B cell (primary cell): ENCODE measurements at regions not wholly inside any gene's neighbourhood (a gene's known extent, or its start where the extent isn't known, plus 50 kb on each side); places are given as distances from the start of the nearest gene placed in this dataset.

ENCODE experiments used
- ATAC-seq: fragments of 200-7000 bp; cut with Tn5 transposase; one replicate; pipeline ENCODE4 v1.10.0; 2021; ENCODE audit warnings: low read depth, mild to moderate bottlenecking, moderate number of reproducible peaks, moderate library complexity
- CTCF ChIA-PET: fragments of 350-600 bp; sonication (Branson Sonifier 250); formaldehyde crosslinking; loops from one replicate; lab custom pipeline; 2021; ENCODE audit warnings: antibody characterized with exemption, inconsistent platforms; lab: Charles Lee
- POLR2A ChIA-PET: fragments of 350-600 bp; sonication (Branson Sonifier 250); formaldehyde crosslinking; loops from one replicate; lab custom pipeline; 2021; ENCODE audit warnings: antibody characterized with exemption; lab: Charles Lee
- DNase-seq: peaks from one replicate; pipeline ENCODE4 v3.0.0; 2013
- H2AFZ ChIP-seq: 2 replicates; pipeline ENCODE4 v1.6.1; 2012; ENCODE audit warnings: mild to moderate bottlenecking, low read depth, low read length; ENCODE audit not compliant: insufficient read depth, poor library complexity, severe bottlenecking
- H3K27ac ChIP-seq, 2 donors: 1 replicate in 1 of 2; 2 replicates in 1 of 2; pipeline ENCODE4 v1.5.1; 2012 to 2013; ENCODE audit warnings: low read length in 2 of 2, mild to moderate bottlenecking in 2 of 2, moderate library complexity in 1 of 2
- H3K27me3 ChIP-seq, 4 experiments: fragments of 200-600 bp in 1 of 4; sonication (generic) in 1 of 4; replicated peaks in 1 of 4; 1 replicate in 2 of 4; 2 replicates in 2 of 4; pipeline versions ENCODE4 v1.6.1 to v1.7.0; 2013 to 2016; ENCODE audit warnings: low read length in 3 of 4, mild to moderate bottlenecking in 2 of 4, mixed read lengths in 1 of 4, moderate library complexity in 1 of 4; ENCODE audit not compliant: insufficient read depth in 4 of 4, control insufficient read depth in 3 of 4; ENCODE audit errors: control extremely low read depth in 1 of 4
- H3K36me3 ChIP-seq, 2 experiments: replicated peaks in 1 of 2; 1 replicate in 1 of 2; 2 replicates in 1 of 2; pipeline versions ENCODE4 v1.6.1 to v1.7.1; 2013; ENCODE audit warnings: low read length in 1 of 2; ENCODE audit not compliant: insufficient read depth in 2 of 2, control insufficient read depth in 1 of 2; ENCODE audit errors: control extremely low read depth in 1 of 2, extremely low read depth in 1 of 2
- H3K4me1 ChIP-seq, 2 donors: fragments of 200-600 bp in 1 of 2; sonication (generic) in 1 of 2; 1 replicate in 1 of 2; 2 replicates in 1 of 2; pipeline versions ENCODE4 v1.5.1 to v1.6.1; 2013 to 2017; ENCODE audit warnings: low read length in 2 of 2; ENCODE audit not compliant: control insufficient read depth in 2 of 2, insufficient read depth in 2 of 2
- H3K4me2 ChIP-seq: replicated peaks from 2 replicates; pipeline ENCODE3; 2012; ENCODE audit warnings: mild to moderate bottlenecking, low read depth, low read length; ENCODE audit not compliant: poor library complexity, severe bottlenecking
- H3K4me3 ChIP-seq, 5 experiments: fragments of 200-600 bp in 1 of 5; sonication (generic) in 1 of 5; 1 replicate in 3 of 5; 2 replicates in 2 of 5; pipeline versions ENCODE4 v1.5.1 to v1.7.0; 2011 to 2016; ENCODE audit warnings: low read length in 4 of 5, mild to moderate bottlenecking in 4 of 5, low read depth in 2 of 5, control low read depth in 1 of 5, moderate library complexity in 1 of 5; ENCODE audit not compliant: insufficient read depth in 1 of 5; ENCODE audit errors: control extremely low read depth in 1 of 5, extremely low read depth in 1 of 5
- H3K79me2 ChIP-seq: fragments of 200-600 bp; sonication (generic); one replicate; pipeline ENCODE4 v1.6.0; 2016; ENCODE audit warnings: low read length; ENCODE audit not compliant: control insufficient read depth, insufficient read depth
- H3K9ac ChIP-seq: fragments of 200-600 bp; sonication (generic); 2 replicates; pipeline ENCODE4 v1.6.1; 2017; ENCODE audit warnings: mild to moderate bottlenecking, low read length, moderate library complexity
- H3K9me3 ChIP-seq, 3 donors: one replicate each; pipeline versions ENCODE4 v1.6.1 to v1.7.1; 2013; ENCODE audit warnings: low read length in 2 of 3; ENCODE audit not compliant: control insufficient read depth in 2 of 3, insufficient read depth in 1 of 3; ENCODE audit errors: control extremely low read depth in 1 of 3
- H4K20me1 ChIP-seq: 2 replicates; pipeline ENCODE4 v1.6.0; 2012; ENCODE audit warnings: mild to moderate bottlenecking, low read length; ENCODE audit not compliant: insufficient read depth, control insufficient read depth, poor library complexity, severe bottlenecking
- H3K27ac Mint-ChIP-seq: one replicate; pipeline ENCODE4 v1.8.0; 2021; ENCODE audit warnings: mixed read lengths
- H3K27me3 Mint-ChIP-seq: one replicate; pipeline ENCODE4 v1.8.0; 2021; ENCODE audit warnings: mixed read lengths
- H3K4me1 Mint-ChIP-seq: one replicate; pipeline ENCODE4 v1.8.0; 2021; ENCODE audit warnings: mixed read lengths
- H3K4me3 Mint-ChIP-seq: one replicate; pipeline ENCODE4 v1.8.0; 2021; ENCODE audit warnings: mixed read lengths
- H3K9me3 Mint-ChIP-seq: one replicate; pipeline ENCODE4 v1.8.0; 2022; ENCODE audit warnings: mixed read lengths; ENCODE audit not compliant: insufficient read depth
- CTCF ChIP-seq: fragments of 200-600 bp; IDR thresholded peaks from one replicate; pipeline ENCODE4 v1.8.0; 2022; ENCODE audit warnings: antibody characterized with exemption, mild to moderate bottlenecking
- EZH2 ChIP-seq: IDR thresholded peaks from 2 replicates; pipeline ENCODE4 v1.6.1; 2012; ENCODE audit warnings: borderline replicate concordance, low read depth, mild to moderate bottlenecking, moderate library complexity, low read length; ENCODE audit not compliant: insufficient read depth, poor library complexity, severe bottlenecking
- WGBS: methylation state at CpG from one replicate; pipeline ENCODE4 v1.1.5; 2013; ENCODE audit warnings: missing lambda C conversion rate; ENCODE audit not compliant: insufficient coverage; 5-methylcytosine and 5-hydroxymethylcytosine counted together
- intact Hi-C: fragments of 100-400 bp; cut with micrococcal nuclease; formaldehyde crosslinking; loops from one replicate; pipeline ENCODE4 v1.10.0; 2022

- no peak overlapping the region for H3K27ac ChIP-seq
- Mint-ChIP-seq H3K27me3 (no peaks in the 10 kb centered on the region), H3K4me1 (peaks cover 39% of the 10 kb centered on the region), H3K4me3 (no peak overlapping the region), H3K27ac (no peak overlapping the region), H3K9me3 (peaks cover 6% of the 10 kb centered on the region)
- CTCF ChIA-PET: interaction anchor here (1.4 kb wide), 1 partner anchor 13 kb away, joined by 3 read pairs; no protein-coding TSS in a partner anchor
- no peak overlapping the region for H3K9ac ChIP-seq
- POLR2A ChIA-PET: no interaction called here
- H3K27me3 ChIP-seq: no peaks in the 10 kb centered on the region
- no peak overlapping the region for H2AFZ ChIP-seq
- no peak overlapping the region for H3K4me2 ChIP-seq
- no CpG with 5 or more reads among the region's 3 CpGs for WGBS
- ATAC-seq (no peak), DNase-seq (no peak)
- H3K36me3 ChIP-seq: no peaks in the 10 kb centered on the region
- TF ChIP-seq EZH2: no peak
- no peak for TF ChIP-seq CTCF
- no peaks in the 10 kb centered on the region for H4K20me1 ChIP-seq
- H3K4me1 ChIP-seq: peaks cover 18 to 22% of the 10 kb centered on the region in 2 donors
- H3K4me3 ChIP-seq: no peak overlapping the region
- intact Hi-C loops: no loop called here
- H3K79me2 ChIP-seq: no peaks in the 10 kb centered on the region
- peaks cover 0 to 7% (median 0%) of the 10 kb centered on the region in 3 donors for H3K9me3 ChIP-seq
These were observed 88.0 kb downstream of the CDC42EP3 start for GRCh38 chr2:37583402-37583801.

GRCh38 chr2:37583867-37584266 lies 87.6 kb downstream of the CDC42EP3 start:
- intact Hi-C loops: loop anchor here (2.0 kb wide), 1 partner anchor 13 kb away; no protein-coding TSS in a partner anchor

More at GRCh38 chr2:37583867-37584266, 87.6 kb downstream of the CDC42EP3 start:
- CTCF ChIA-PET: interaction anchor here (1.4 kb wide), 1 partner anchor 13 kb away, joined by 3 read pairs; no protein-coding TSS in a partner anchor
- peaks cover 0 to 5% (median 0%) of the 10 kb centered on the region in 3 donors for H3K9me3 ChIP-seq
- no peak for ATAC-seq
- H3K9ac ChIP-seq: no peak overlapping the region
- Mint-ChIP-seq H3K4me1 (peaks cover 42% of the 10 kb centered on the region), H3K27ac (no peak overlapping the region), H3K27me3 (no peaks in the 10 kb centered on the region), H3K4me3 (no peak overlapping the region), H3K9me3 (peaks cover 6% of the 10 kb centered on the region)
- H3K4me3 ChIP-seq: no peak overlapping the region
- H3K4me1 ChIP-seq: peaks cover 18 to 22% of the 10 kb centered on the region in 2 donors
- no peak overlapping the region for H2AFZ ChIP-seq
- POLR2A ChIA-PET: interaction anchor here (0.6 kb wide), 1 partner anchor 156 kb away, joined by 4 read pairs; no protein-coding TSS in a partner anchor
- TF ChIP-seq EZH2 (no peak), CTCF (no peak)
- no peak overlapping the region for H3K4me2 ChIP-seq
- WGBS: 88% methylated on average over 1 of the region's 2 CpGs
- no peak overlapping the region for H3K27ac ChIP-seq
- H4K20me1 ChIP-seq: no peaks in the 10 kb centered on the region
- H3K79me2 ChIP-seq: no peaks in the 10 kb centered on the region
- H3K27me3 ChIP-seq: no peaks in the 10 kb centered on the region
- no peaks in the 10 kb centered on the region for H3K36me3 ChIP-seq
- no peak for DNase-seq
